ENCODE measurements at regions not wholly inside any gene's neighbourhood (a gene's known extent, or its start where the extent isn't known, plus 50 kb on each side); places are given as distances from the start of the nearest gene placed in this dataset.
"Not testable (repeated sequence)": the region's sequence is repeated elsewhere in the genome, so short reads cannot be mapped to it uniquely, and the experiment has no call there.

DNA sequence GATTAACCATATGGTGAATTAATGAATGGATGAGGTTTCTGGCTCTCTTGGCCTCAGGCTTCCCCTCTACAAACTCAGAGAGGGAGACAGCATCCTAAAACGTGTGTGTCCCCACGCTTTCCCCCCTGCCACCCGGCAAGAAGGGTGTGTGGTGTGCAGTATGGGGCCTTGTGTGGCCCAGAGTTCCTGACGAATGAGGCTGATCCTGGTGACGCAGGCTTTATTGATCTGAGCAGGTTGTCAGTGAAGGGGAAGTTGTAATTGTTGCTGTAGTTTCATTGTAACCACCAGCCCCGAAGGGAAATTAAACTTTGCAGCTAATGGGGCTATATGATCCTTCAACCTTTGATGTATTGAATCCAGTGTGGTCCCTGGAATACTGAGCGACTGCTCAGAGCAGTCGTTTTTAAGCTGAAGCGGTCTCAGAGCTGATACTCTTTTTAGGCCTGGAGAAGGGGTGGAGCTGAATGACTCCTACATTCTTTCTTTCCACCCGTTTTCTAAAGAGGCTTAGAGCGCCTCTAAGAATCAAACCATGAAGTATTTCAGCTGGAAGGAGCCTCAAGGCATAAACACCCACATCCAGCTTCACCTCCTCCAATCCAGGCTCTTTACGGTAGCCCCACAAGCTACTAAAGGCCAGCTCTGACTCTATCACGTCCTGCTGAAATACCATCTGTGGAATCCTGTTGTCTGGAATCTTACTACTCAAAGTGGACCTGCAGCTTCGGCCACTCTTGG is 284.7 kb downstream of the MIAT start:
- Histone ChIP-seq H3K4me3 (ENCODE audit: extremely low read depth, insufficient read depth, low read length, poor library complexity, severe bottlenecking) (no peak overlapping the region), H3K4me1 (ENCODE audit: control insufficient read depth, insufficient read depth, low read length, poor library complexity, severe bottlenecking) (peaks cover 21% of the 10 kb centered on the region), H3K27ac (ENCODE audit: low read depth, low read length, severe bottlenecking) (peak overlapping the region; percentile 32), H3K36me3 (ENCODE audit: control insufficient read depth, insufficient read depth, low read length) (no peaks in the 10 kb centered on the region), H3K9me3 (ENCODE audit: control insufficient read depth, low read length) (no peaks in the 10 kb centered on the region)
- whole genome bisulfite sequencing, 2 experiments (ENCODE audit: insufficient coverage in 2 of 2), result 56 to 67% methylated on average over 6 to 12 of the region's 14 CpGs

DNA sequence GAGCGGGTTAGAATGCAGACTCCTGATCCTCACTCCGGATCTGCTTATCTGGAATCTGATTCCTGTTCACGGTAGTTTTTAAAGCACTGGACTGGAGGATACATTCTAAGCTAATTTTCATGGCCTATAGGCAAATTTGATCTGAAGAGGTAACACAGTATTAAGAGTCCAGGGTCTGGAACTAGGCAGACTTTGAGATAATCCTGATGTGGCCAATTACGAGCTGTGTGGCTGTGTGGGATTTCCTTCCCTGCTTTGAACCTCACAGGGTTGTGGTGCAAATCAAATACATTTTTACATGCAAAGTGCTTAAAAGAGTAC is 285.2 kb downstream of the MIAT start:
- Histone ChIP-seq H3K27ac (ENCODE audit: low read depth, low read length, severe bottlenecking) (peak overlapping the region; percentile 32), H3K36me3 (ENCODE audit: control insufficient read depth, insufficient read depth, low read length) (no peaks in the 10 kb centered on the region), H3K4me1 (ENCODE audit: control insufficient read depth, insufficient read depth, low read length, poor library complexity, severe bottlenecking) (peaks cover 21% of the 10 kb centered on the region), H3K9me3 (ENCODE audit: control insufficient read depth, low read length) (no peaks in the 10 kb centered on the region), H3K4me3 (ENCODE audit: extremely low read depth, insufficient read depth, low read length, poor library complexity, severe bottlenecking) (no peak overlapping the region)
- WGBS, 2 experiments (ENCODE audit: insufficient coverage in 2 of 2), result 74 to 86% methylated on average over 3 of the region's 4 CpGs

DNA sequence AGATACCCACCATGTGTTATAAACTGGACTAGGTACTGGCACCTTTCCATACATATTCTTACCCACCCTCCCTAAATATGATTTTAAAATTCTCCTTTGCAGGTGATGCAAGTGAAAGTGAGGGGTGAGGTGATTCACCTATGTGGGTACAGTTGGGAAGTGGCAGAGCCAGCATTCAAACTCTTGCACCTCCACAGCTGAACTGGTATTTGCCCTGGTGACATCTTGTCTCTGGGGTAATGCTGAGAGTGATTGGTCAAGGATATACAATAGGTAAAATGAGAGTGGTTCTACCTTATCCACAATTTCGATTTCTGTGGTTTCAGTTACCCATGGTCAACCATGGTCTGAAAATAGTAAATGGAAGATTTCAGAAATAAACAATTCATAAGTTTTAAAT is 288.2 kb downstream of the MIAT start:
- no peak overlapping the region for H3K4me3 ChIP-seq (ENCODE audit: extremely low read depth, insufficient read depth, low read length, poor library complexity, severe bottlenecking)

DNA sequence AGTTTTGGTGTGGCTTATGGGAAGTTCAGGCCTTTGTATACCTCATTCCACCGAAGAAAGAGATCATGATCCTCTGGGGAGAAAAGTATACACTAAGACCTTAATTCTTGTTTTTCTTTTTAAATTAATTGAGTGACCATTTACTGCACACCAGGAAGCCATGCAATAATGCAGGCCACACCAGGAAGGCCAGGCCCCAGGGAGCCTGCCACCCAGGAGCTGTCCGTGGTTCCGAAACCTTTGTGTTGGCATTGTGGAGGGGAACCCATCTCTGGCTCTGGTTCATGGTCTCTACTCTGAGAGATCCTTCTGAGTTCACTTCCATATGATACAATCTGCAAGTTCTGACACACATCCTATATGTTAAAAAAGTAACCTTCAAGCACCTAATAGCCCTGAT is 291.8 kb downstream of the MIAT start:
- H3K27ac ChIP-seq (ENCODE audit: low read depth, low read length, severe bottlenecking), result no peak overlapping the region
- H3K9me3 ChIP-seq (ENCODE audit: control insufficient read depth, low read length), result no peaks in the 10 kb centered on the region
- H3K4me1 ChIP-seq (ENCODE audit: control insufficient read depth, insufficient read depth, low read length, poor library complexity, severe bottlenecking), result peaks cover 3% of the 10 kb centered on the region
- WGBS, 2 experiments (ENCODE audit: insufficient coverage in 2 of 2), result 6 to 17% methylated on average over 1 to 2 of the region's 3 CpGs
- no peaks in the 10 kb centered on the region for H3K36me3 ChIP-seq (ENCODE audit: control insufficient read depth, insufficient read depth, low read length)
- no peak overlapping the region for H3K4me3 ChIP-seq (ENCODE audit: extremely low read depth, insufficient read depth, low read length, poor library complexity, severe bottlenecking)

More for the DNA sequence above, 288.2 kb downstream of the MIAT start:
- Histone ChIP-seq H3K4me1 (ENCODE audit: control insufficient read depth, insufficient read depth, low read length, poor library complexity, severe bottlenecking) (peaks cover 12% of the 10 kb centered on the region), H3K27ac (ENCODE audit: low read depth, low read length, severe bottlenecking) (no peak overlapping the region), H3K9me3 (ENCODE audit: control insufficient read depth, low read length) (no peaks in the 10 kb centered on the region), H3K36me3 (ENCODE audit: control insufficient read depth, insufficient read depth, low read length) (no peaks in the 10 kb centered on the region)
- WGBS, 2 experiments (ENCODE audit: insufficient coverage in 2 of 2), result no CpG with 5 or more reads among the region's 1 CpG

DNA sequence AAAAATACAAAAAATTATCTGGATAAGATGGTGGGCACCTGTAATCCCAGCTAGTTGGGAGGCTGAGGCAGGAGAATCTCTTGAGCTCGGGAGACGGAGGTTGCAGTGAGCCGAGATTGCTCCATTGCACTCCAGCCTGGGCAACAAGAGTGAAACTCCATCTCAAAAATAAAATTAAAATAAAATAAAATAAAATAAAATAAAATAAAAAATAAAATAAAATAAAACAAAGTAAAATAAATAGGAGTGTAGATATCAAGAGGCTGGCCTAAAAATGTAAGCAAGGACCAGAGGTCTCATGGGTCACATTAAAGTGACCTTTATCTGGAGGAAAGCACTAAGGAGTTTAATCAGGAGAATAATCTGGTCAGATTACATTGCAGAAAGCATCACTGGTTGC is 293.8 kb downstream of the MIAT start:
- H3K4me1 ChIP-seq (ENCODE audit: control insufficient read depth, insufficient read depth, low read length, poor library complexity, severe bottlenecking); H3K27ac ChIP-seq (ENCODE audit: low read depth, low read length, severe bottlenecking); H3K36me3 ChIP-seq (ENCODE audit: control insufficient read depth, insufficient read depth, low read length); H3K4me3 ChIP-seq (ENCODE audit: extremely low read depth, insufficient read depth, low read length, poor library complexity, severe bottlenecking); H3K9me3 ChIP-seq (ENCODE audit: control insufficient read depth, low read length): not testable (repeated sequence)
- 80% methylated on average over 2 of the region's 3 CpGs; no CpG with 5 or more reads in 1 of the 2 experiments for WGBS, 2 experiments (ENCODE audit: insufficient coverage in 2 of 2)

DNA sequence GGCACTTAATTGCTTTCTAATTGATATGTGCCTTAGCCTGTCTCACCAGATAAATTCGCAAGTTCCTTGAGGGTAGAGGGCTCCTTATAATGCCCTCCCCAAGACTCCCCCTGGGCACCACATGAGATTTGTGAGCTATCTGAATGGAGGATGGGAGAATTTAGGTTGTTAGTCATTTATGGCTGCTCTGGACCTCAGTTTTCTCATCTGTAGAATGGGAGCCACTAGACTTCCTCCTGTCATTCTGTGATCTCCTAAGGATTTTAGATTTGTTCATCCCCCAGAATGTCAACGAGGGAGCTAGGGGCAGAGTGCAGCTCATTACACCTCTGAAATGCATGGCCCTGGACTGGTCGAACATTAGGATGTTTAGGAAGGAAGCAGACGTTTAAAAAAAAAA is 294.6 kb downstream of the MIAT start:
- Histone ChIP-seq H3K27ac (ENCODE audit: low read depth, low read length, severe bottlenecking) (no peak overlapping the region), H3K4me1 (ENCODE audit: control insufficient read depth, insufficient read depth, low read length, poor library complexity, severe bottlenecking) (no peaks in the 10 kb centered on the region), H3K9me3 (ENCODE audit: control insufficient read depth, low read length) (no peaks in the 10 kb centered on the region), H3K36me3 (ENCODE audit: control insufficient read depth, insufficient read depth, low read length) (no peaks in the 10 kb centered on the region), H3K4me3 (ENCODE audit: extremely low read depth, insufficient read depth, low read length, poor library complexity, severe bottlenecking) (no peak overlapping the region)
- 60 to 92% methylated on average over 2 to 3 of the region's 4 CpGs for WGBS, 2 experiments (ENCODE audit: insufficient coverage in 2 of 2)

DNA sequence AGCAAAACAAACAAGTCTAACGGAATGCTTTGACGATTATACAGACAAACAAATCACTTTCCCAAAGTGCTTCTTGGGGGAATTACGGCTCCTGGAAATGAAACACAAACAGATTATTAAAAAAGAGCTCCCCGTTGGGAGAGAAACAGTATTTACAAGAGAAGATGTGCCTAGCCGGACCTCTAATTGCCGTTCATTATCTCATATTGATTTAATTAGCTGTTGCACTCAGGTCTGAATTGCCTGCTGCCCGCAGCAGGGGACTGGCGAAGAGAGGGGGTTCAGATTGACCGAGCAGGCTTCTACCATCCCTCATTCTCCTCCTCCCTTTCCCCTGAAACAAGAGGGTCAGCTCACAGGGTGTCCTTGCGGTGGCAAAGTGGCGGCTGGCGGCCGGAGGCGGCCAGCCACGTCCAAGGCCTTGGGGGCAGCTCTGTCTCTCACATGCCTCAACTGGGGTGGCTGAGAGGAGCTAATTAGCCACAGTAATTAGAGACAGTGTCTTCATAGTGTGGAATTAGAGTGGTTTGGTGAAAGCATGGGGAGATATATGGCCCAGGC is 295.1 kb downstream of the MIAT start:
- no peaks in the 10 kb centered on the region for H3K4me1 ChIP-seq (ENCODE audit: control insufficient read depth, insufficient read depth, low read length, poor library complexity, severe bottlenecking)
- no peaks in the 10 kb centered on the region for H3K36me3 ChIP-seq (ENCODE audit: control insufficient read depth, insufficient read depth, low read length)
- H3K9me3 ChIP-seq (ENCODE audit: control insufficient read depth, low read length), result no peaks in the 10 kb centered on the region
- H3K4me3 ChIP-seq (ENCODE audit: extremely low read depth, insufficient read depth, low read length, poor library complexity, severe bottlenecking), result no peak overlapping the region
- H3K27ac ChIP-seq (ENCODE audit: low read depth, low read length, severe bottlenecking), result no peak overlapping the region
- WGBS, 2 experiments (ENCODE audit: insufficient coverage in 2 of 2), result 23 to 28% methylated on average over 3 to 10 of the region's 15 CpGs

DNA sequence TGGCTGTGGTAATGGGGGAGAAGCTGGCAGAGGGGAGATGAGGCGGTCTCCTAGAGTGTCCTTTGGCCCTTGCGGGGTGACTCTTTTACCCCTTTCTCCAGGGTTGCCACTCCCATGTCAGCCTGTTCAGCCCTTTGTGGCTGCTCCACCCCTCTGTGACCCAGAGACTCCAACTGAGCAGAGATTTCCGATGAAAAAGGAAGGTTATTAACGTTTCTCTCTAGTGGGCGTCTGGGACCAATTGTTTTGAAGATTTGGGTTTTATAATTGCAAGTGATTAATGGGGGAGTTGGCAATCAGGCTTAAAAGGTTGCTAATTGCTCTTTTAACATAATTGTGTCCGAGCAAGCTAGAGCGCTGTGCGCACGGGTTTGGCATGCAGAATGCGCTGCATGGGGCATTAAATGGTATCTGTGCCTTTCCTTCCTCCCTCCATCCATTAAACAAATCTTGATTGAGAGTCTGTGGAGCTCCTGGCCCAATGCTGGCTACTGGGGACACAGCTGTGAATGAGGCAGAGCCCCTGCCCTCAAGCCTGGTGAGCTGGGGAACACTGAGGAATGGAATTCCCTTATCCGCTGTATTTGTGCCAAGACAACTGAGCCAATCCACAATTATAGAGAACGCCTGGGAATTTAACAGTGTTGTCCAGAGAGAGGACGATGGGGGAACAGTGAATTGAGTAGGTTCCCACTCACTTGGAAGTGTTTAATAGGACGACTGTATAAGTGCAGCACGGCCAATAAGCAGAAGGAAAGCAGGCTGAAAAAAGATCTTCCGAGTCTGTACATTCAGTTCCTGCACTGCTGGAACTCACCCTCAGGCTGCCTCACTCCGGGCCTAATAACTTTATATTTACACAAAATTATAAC is 295.9 kb downstream of the MIAT start:
- 20 to 24% methylated on average over 13 to 16 of the region's 17 CpGs for WGBS, 2 experiments (ENCODE audit: insufficient coverage in 2 of 2)
- H3K9me3 ChIP-seq (ENCODE audit: control insufficient read depth, low read length), result no peaks in the 10 kb centered on the region
- H3K27ac ChIP-seq (ENCODE audit: low read depth, low read length, severe bottlenecking), result no peak overlapping the region
- no peak overlapping the region for H3K4me3 ChIP-seq (ENCODE audit: extremely low read depth, insufficient read depth, low read length, poor library complexity, severe bottlenecking)
- H3K4me1 ChIP-seq (ENCODE audit: control insufficient read depth, insufficient read depth, low read length, poor library complexity, severe bottlenecking), result no peaks in the 10 kb centered on the region
- H3K36me3 ChIP-seq (ENCODE audit: control insufficient read depth, insufficient read depth, low read length), result no peaks in the 10 kb centered on the region

DNA sequence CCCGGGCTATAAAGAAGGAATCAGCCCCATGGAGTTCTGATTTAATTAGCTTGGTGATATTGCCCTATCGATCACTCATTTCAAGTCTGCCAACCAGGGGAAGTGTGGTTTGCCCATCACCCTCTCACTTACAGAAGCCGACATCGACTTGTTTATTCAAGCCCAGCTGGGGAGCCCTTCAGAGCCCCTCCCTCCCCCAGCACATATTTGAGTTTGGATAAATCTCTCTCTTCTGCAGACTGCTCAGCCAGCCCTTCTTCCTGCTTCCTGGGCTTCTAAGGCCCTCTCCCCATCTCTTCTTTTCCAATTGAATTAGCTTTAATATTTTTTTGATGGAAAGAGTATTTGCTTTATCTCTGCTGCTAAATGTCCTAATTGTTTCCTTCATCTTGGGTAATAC is 299.0 kb downstream of the MIAT start:
- H3K27ac ChIP-seq (ENCODE audit: low read depth, low read length, severe bottlenecking), result no peak overlapping the region
- no peak overlapping the region for H3K4me3 ChIP-seq (ENCODE audit: extremely low read depth, insufficient read depth, low read length, poor library complexity, severe bottlenecking)
- H3K36me3 ChIP-seq (ENCODE audit: control insufficient read depth, insufficient read depth, low read length), result no peaks in the 10 kb centered on the region
- H3K9me3 ChIP-seq (ENCODE audit: control insufficient read depth, low read length), result no peaks in the 10 kb centered on the region
- H3K4me1 ChIP-seq (ENCODE audit: control insufficient read depth, insufficient read depth, low read length, poor library complexity, severe bottlenecking), result no peaks in the 10 kb centered on the region
- 0 to 45% methylated on average over 1 to 4 of the region's 4 CpGs for WGBS, 2 experiments (ENCODE audit: insufficient coverage in 2 of 2)

DNA sequence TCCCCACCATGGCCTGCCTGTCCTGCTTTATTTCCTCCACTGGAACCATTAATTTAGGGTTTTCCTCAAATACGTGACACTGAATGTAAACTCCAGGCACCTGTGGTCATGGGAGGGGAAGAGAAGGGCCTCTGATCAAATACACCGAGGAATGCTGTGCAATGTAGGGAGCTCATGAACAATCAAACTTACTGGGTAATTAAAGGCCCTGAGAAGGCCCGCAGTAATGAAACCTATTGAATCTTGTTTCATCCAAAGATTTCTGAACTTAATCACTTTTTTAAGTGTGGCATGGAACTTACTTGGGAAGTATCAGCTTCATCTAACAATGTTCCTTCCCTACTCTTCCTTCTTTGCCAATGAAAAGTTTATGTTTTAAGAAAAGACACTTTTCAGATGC is 299.8 kb downstream of the MIAT start:
- 81 to 93% methylated on average over 2 of the region's 3 CpGs for WGBS, 2 experiments (ENCODE audit: insufficient coverage in 2 of 2)
- Histone ChIP-seq H3K9me3 (ENCODE audit: control insufficient read depth, low read length) (no peaks in the 10 kb centered on the region), H3K4me1 (ENCODE audit: control insufficient read depth, insufficient read depth, low read length, poor library complexity, severe bottlenecking) (no peaks in the 10 kb centered on the region), H3K4me3 (ENCODE audit: extremely low read depth, insufficient read depth, low read length, poor library complexity, severe bottlenecking) (no peak overlapping the region), H3K36me3 (ENCODE audit: control insufficient read depth, insufficient read depth, low read length) (no peaks in the 10 kb centered on the region), H3K27ac (ENCODE audit: low read depth, low read length, severe bottlenecking) (no peak overlapping the region)

DNA sequence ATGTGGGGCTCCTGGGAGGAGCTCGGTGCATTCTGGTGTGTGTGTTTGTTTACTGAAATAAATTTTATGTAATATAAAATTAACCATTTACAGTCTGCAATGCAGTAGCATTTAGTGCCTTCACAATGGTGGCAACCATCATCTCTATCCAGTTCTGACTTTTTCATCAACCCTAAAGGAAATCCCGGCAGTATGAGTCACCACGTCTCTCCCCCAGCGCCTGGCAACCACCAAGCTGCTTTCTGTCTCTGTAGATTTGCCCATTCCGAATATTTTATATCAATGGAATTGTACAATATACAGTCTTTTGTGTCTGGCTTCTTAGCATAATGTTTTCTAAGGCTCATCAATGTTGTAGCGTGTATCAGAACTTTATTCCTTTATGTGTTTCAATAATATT is 300.5 kb downstream of the MIAT start:
- Histone ChIP-seq H3K9me3 (ENCODE audit: control insufficient read depth, low read length) (no peaks in the 10 kb centered on the region), H3K4me1 (ENCODE audit: control insufficient read depth, insufficient read depth, low read length, poor library complexity, severe bottlenecking) (no peaks in the 10 kb centered on the region), H3K36me3 (ENCODE audit: control insufficient read depth, insufficient read depth, low read length) (no peaks in the 10 kb centered on the region), H3K4me3 (ENCODE audit: extremely low read depth, insufficient read depth, low read length, poor library complexity, severe bottlenecking) (no peak overlapping the region), H3K27ac (ENCODE audit: low read depth, low read length, severe bottlenecking) (no peak overlapping the region)
- WGBS, 2 experiments (ENCODE audit: insufficient coverage in 2 of 2), result no CpG with 5 or more reads among the region's 6 CpGs
